Activated CD8-positive, alpha-beta memory T cell treated with anti-CD3 and anti-CD28 coated beads, Interleukin-2, amount 50 U/mL, for 1 hour (primary cell): ENCODE measurements at regions not wholly inside any gene's neighbourhood (a gene's known extent, or its start where the extent isn't known, plus 50 kb on each side); places are given as distances from the start of the nearest gene placed in this dataset.
"Not testable (repeated sequence)": the region's sequence is repeated elsewhere in the genome, so short reads cannot be mapped to it uniquely, and the experiment has no call there.

Experiments used
- DNase-seq: peaks from one replicate; pipeline ENCODE4 v3.0.0-alpha.2; 2020; ENCODE audit errors: extremely low read depth

- DNase-seq, result no peak
These were observed 352.4 kb upstream of the RUNX1 start for GRCh38 chr21:35401476-35401875.

- DNase-seq, result peak; percentile 10
These were observed 351.3 kb upstream of the RUNX1 start for GRCh38 chr21:35400233-35400939.

GRCh38 chr21:35399706-35400105 is 350.6 kb upstream of the RUNX1 start:
- DNase-seq, result no peak

- DNase-seq, result no peak
These were observed 350.0 kb upstream of the RUNX1 start for GRCh38 chr21:35399002-35399530.

GRCh38 chr21:35398346-35398982 is 349.4 kb upstream of the RUNX1 start:
- no peak for DNase-seq

GRCh38 chr21:35397781-35398180 is 348.7 kb upstream of the RUNX1 start:
- DNase-seq, result no peak

GRCh38 chr21:35396655-35397054 is 347.6 kb upstream of the RUNX1 start:
- DNase-seq, result no peak

- no peak for DNase-seq
These were observed 346.6 kb upstream of the RUNX1 start for GRCh38 chr21:35395728-35396127.

GRCh38 chr21:35394634-35395369 is 345.7 kb upstream of the RUNX1 start:
- DNase-seq, result no peak

GRCh38 chr21:35394049-35394448 is 344.9 kb upstream of the RUNX1 start:
- no peak for DNase-seq

- DNase-seq, result no peak
These were observed 341.1 kb upstream of the RUNX1 start for GRCh38 chr21:35390013-35390776.

- DNase-seq, result no peak
These were observed 337.5 kb upstream of the RUNX1 start for GRCh38 chr21:35386491-35387079.

- DNase-seq, result no peak
These were observed 335.3 kb upstream of the RUNX1 start for GRCh38 chr21:35384375-35384774.

- DNase-seq, result no peak
These were observed 333.6 kb upstream of the RUNX1 start for GRCh38 chr21:35382696-35383095.

- DNase-seq, result no peak
These were observed 332.7 kb upstream of the RUNX1 start for GRCh38 chr21:35381743-35382310.

- not testable (repeated sequence) for DNase-seq
These were observed 331.2 kb upstream of the RUNX1 start for GRCh38 chr21:35380304-35380703.

GRCh38 chr21:35378881-35379280 is 329.8 kb upstream of the RUNX1 start:
- DNase-seq, result no peak

- DNase-seq, result no peak
These were observed 328.5 kb upstream of the RUNX1 start for GRCh38 chr21:35377505-35378090.

- no peak for DNase-seq
These were observed 327.5 kb upstream of the RUNX1 start for GRCh38 chr21:35376406-35377135.

- DNase-seq, result no peak
These were observed 326.0 kb upstream of the RUNX1 start for GRCh38 chr21:35375115-35375514.
